SK-N-MC (cell line): ENCODE measurements at regions not wholly inside any gene's neighbourhood (a gene's known extent, or its start where the extent isn't known, plus 50 kb on each side); places are given as distances from the start of the nearest gene placed in this dataset.

Source experiments
- EZH2 ChIP-seq: fragments of 200-600 bp; sonication (generic); IDR thresholded peaks from one replicate; pipeline ENCODE4 v1.6.1; 2017; ENCODE audit warnings: antibody characterized with exemption
- FOXP2 ChIP-seq: optimal IDR thresholded peaks from 2 replicates; pipeline ENCODE3; 2011; ENCODE audit warnings: mild to moderate bottlenecking, moderate library complexity; ENCODE audit not compliant: insufficient read depth; ENCODE audit errors: extremely low read length, control extremely low read depth
- POLR2AphosphoS5 ChIP-seq: IDR thresholded peaks from 2 replicates; pipeline ENCODE4 v1.6.1; 2012; ENCODE audit warnings: mild to moderate bottlenecking, low read depth, low read length, borderline replicate concordance

DNA sequence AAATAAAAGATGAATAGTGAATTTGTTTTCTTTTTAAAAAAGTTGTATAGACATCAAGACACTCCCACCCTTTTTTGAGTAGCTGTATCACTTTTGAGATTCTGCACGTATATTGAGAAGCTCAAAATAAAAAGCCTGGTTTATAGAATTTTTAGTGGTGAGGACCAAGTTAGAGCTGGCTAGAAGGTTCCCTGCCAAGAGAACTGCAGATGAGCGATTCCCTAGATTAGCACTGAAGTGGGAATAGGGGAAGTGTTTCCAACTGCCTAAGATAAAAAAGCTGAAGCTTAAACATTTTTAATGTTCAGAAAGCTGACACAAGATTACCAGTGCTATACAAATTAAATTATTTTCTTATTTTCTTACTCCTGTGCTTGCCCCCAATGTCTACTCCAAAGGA, 135.7 kb upstream of the TMEM229A start:
- TF ChIP-seq EZH2 (no peak), POLR2AphosphoS5 (no peak), FOXP2 (no peak)
